ENCODE measurements at regions not wholly inside any gene's neighbourhood (a gene's known extent, or its start where the extent isn't known, plus 50 kb on each side); places are given as distances from the start of the nearest gene placed in this dataset.

DNA sequence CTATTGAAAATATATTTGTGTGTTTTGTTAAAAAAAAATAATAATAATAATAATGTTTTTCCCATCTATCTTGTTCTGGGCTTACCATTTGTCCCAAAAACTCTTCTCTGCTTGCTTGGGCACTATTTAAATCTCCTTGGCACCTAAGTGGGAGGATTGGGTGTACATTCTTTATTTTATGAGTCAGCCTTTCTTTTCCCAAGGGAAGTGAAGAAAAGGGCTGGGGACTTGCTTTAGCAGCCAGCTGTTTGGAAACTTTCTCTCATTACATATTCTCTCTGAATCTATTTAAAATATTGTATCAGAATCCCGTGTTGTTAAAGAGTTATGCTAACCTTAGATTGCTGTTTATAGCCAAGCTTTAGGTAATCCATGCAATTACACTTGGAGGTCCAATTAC lies 2332.4 kb downstream of the ARAP2 start:
- TF ChIP-seq, protein P1, sequence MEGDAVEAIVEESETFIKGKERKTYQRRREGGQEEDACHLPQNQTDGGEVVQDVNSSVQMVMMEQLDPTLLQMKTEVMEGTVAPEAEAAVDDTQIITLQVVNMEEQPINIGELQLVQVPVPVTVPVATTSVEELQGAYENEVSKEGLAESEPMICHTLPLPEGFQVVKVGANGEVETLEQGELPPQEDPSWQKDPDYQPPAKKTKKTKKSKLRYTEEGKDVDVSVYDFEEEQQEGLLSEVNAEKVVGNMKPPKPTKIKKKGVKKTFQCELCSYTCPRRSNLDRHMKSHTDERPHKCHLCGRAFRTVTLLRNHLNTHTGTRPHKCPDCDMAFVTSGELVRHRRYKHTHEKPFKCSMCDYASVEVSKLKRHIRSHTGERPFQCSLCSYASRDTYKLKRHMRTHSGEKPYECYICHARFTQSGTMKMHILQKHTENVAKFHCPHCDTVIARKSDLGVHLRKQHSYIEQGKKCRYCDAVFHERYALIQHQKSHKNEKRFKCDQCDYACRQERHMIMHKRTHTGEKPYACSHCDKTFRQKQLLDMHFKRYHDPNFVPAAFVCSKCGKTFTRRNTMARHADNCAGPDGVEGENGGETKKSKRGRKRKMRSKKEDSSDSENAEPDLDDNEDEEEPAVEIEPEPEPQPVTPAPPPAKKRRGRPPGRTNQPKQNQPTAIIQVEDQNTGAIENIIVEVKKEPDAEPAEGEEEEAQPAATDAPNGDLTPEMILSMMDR (IDR thresholded peaks at IDR 0.05; ENCODE audit: control insufficient read depth, extremely low read depth, insufficient read depth) = no peak
- DNase-seq (ENCODE audit: low read depth) = no peak
- H3K4me3 ChIP-seq (ENCODE audit: low read depth, low read length) = no peak overlapping the region

DNA sequence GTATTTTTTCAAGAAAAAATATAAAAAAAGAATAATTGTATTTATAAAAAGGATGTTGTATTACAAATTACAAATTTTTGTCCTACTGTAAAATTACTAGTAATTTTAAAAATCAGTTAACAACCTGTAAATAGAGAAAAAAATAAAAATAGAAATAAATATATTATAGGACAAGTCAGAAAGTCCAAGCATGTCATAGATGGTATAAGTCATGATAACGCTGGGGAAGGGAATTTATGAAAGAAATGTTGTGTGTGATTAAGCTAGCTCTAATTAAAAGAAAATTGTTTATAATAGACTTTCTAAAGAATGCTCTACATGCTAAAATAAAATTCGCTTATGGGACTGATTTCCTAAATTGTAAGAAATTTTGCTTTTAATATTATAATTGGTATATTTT lies 2329.9 kb downstream of the ARAP2 start:
- TF ChIP-seq, protein P1 (IDR thresholded peaks at IDR 0.05; ENCODE audit: control insufficient read depth, extremely low read depth, insufficient read depth) = no peak
- no peak overlapping the region for H3K4me3 ChIP-seq (ENCODE audit: low read depth, low read length)
- no peak for DNase-seq (ENCODE audit: low read depth)

DNA sequence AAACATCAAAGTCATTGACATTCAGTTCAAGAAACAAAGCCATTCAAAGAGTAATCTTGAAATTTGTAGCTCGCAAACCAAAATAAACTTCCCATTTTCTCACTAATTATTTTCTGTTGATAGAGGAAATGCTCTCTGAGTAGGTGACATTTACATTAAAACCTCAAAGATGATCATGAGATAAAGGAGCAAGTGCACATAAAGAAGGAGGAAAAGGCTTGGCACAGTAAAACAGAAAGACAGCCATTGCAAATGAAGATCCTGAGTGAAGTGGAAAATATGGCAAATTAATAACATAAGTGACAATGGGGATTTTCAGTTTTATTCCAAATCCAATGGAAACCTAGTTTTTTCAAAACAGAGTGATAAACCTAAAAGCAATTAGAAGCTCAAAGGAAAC lies 2320.8 kb downstream of the ARAP2 start:
- no peak for DNase-seq (ENCODE audit: low read depth)
- TF ChIP-seq, protein P1 (IDR thresholded peaks at IDR 0.05; ENCODE audit: control insufficient read depth, extremely low read depth, insufficient read depth) = no peak

DNA sequence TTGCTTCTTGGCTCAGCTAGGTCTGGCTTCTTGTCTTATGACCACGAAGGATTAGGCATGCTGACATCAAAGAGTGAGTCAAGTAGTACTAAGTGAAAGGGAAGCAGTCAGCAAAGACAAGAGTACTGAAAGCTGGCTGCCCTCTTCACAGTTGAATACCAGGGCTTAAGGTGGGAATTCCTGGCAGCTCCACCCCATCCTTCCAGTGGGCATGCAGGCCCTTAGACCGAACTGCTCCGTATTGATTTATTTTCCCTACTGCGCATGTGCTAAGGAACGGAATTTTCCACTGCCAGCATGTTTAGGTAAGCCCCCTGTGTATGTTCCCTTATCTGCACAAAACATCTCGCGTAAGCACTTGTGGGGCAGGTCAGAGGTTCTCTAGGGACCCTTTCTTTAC lies 2320.1 kb downstream of the ARAP2 start:
- no peak for DNase-seq (ENCODE audit: low read depth)
- TF ChIP-seq, protein P1 (IDR thresholded peaks at IDR 0.05; ENCODE audit: control insufficient read depth, extremely low read depth, insufficient read depth) = no peak
- no peak overlapping the region for H3K4me3 ChIP-seq (ENCODE audit: low read depth, low read length)

More for the DNA sequence above, 2320.8 kb downstream of the ARAP2 start:
- no peak overlapping the region for H3K4me3 ChIP-seq (ENCODE audit: low read depth, low read length)

DNA sequence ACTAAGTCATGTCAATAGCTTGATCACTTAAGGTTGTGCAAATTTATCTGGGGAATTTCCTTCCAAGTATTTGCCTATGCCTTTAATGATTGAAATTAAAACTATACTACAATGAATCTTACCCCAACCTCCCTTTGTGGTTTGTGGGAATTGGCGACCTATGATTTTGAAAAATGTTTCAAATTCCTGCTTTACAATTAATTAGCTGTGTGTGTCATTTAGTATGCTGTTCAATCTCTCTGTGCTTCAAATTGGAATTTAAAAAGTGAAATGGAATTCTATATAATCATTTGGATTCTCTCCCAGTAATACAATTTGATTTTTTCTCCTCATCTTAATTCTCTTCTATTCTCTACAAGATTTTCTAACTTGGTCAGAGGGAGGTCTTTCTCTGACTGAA lies 2319.5 kb downstream of the ARAP2 start:
- TF ChIP-seq, protein P1 (IDR thresholded peaks at IDR 0.05; ENCODE audit: control insufficient read depth, extremely low read depth, insufficient read depth) = no peak
- no peak for DNase-seq (ENCODE audit: low read depth)
- H3K4me3 ChIP-seq (ENCODE audit: low read depth, low read length) = no peak overlapping the region

DNA sequence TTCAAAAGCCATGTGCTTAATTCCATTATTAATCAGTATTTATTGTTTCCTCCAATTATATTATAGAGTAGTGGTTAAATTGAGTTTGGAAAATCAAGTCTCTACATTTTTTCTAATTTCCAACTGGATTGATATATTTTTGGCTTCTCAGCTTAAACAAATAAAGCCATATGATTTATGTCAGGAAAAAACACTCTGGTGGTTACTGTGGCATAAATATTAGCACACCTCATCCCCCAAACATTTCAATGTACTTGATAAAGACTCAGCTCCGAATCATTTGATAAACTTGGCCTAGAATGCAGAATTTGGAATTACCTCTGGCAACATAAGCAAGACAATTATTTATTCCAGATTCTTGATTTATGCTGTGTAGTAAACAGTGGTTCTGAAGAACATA lies 2313.8 kb downstream of the ARAP2 start:
- DNase-seq (ENCODE audit: low read depth) = no peak
- no peak overlapping the region for H3K4me3 ChIP-seq (ENCODE audit: low read depth, low read length)
- TF ChIP-seq, protein P1 (IDR thresholded peaks at IDR 0.05; ENCODE audit: control insufficient read depth, extremely low read depth, insufficient read depth) = no peak

DNA sequence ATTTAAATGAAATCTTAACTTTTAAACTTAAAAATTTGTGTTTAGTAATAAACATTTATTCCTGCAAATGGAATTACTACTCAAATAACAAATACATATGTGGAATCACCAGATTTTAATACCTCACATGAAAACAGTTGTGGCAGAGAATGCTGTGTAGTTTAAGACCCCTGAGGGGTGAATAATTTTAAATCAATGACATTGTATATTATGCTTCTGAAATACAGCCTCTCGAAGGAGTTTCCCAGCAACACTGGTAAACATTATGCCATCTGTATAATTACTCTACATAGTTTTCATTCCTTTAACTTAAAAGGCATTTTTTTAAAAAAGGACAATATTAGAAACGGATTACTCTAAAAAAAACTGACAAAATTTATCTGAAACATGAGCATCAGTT lies 2313.3 kb downstream of the ARAP2 start:
- TF ChIP-seq, protein P1 (IDR thresholded peaks at IDR 0.05; ENCODE audit: control insufficient read depth, extremely low read depth, insufficient read depth) = no peak
- H3K4me3 ChIP-seq (ENCODE audit: low read depth, low read length) = no peak overlapping the region
- DNase-seq (ENCODE audit: low read depth) = no peak

Measured in LNCaP clone FGC (cell line).